GM21381 (cell line): ENCODE measurements at regions not wholly inside any gene's neighbourhood (a gene's known extent, or its start where the extent isn't known, plus 50 kb on each side); places are given as distances from the start of the nearest gene placed in this dataset.
"Not testable (repeated sequence)": the region's sequence is repeated elsewhere in the genome, so short reads cannot be mapped to it uniquely, and the experiment has no call there.

Source experiments
- ATAC-seq: cut with Tn5 transposase; IDR thresholded peaks from one replicate; pipeline ENCODE4 v1.9.1; 2021; ENCODE audit warnings: mild to moderate bottlenecking, moderate library complexity; ENCODE audit not compliant: unreplicated experiment

DNA sequence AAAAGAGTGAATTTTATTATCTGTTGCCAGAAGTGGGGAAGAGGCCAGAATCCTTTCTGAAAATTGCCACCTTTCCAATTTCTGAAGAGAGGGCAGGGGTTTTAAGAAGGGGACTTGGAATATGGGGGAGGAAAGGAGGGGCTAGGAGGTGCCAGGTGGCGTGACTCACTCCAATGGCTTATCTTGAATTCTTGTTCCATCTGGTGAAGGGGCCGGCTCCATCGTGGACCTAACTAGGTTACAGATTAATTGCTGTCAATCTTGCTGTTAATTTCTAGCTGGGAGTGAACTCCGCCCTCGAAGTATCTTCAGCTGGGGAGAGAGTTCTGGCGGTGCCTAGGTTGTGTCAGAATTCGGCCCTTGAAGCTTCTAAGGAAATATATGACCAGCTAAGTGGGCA lies 138.7 kb downstream of the YTHDC2 start:
- no peak for ATAC-seq

DNA sequence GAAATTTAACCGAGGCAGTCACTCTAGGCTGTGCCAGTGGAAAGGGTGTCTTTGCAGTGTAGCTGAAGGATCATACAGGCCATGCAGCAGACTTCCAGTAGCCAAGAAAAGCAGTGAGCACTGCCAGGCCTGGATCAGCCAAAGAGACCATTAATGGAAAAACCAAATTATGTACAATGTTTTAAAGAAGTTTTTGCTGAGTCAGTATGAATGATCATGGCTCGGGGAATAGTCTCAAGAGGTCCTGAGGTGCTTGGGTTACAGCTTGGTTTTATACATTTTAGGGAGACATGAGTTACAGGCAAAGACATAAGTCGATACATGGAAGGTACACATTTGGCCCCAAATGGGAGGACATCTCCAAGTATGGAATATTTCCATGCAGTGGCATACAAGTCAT lies 141.3 kb downstream of the YTHDC2 start:
- no peak for ATAC-seq

GRCh38 chr5:113660206-113660605 lies 146.7 kb downstream of the YTHDC2 start:
- ATAC-seq = no peak

DNA sequence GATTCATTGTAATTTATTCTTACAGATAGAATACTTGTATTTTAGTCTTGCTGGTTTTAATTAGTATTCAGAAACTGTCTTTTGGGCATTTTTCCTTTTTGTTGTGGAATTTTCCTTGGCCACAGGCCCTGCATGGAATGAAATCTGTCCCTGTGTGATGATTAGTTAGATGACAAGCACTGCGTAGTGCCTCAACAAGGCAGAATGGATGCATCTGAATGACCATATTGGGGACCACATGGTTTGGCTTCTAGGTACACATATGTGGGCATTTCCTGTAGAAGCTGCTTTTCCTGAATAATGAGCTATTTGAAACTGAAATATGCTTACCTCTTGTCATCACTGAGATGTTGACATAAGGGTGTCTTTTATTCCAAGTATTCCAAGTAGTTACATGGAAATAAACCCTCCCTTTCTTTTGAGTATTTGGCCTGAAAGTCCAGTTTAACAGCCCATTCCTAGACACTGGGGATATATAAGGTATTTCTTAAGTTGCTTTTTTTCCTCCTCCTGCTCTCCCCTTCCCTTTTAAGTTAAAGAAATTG lies 147.3 kb downstream of the YTHDC2 start:
- ATAC-seq = no peak

DNA sequence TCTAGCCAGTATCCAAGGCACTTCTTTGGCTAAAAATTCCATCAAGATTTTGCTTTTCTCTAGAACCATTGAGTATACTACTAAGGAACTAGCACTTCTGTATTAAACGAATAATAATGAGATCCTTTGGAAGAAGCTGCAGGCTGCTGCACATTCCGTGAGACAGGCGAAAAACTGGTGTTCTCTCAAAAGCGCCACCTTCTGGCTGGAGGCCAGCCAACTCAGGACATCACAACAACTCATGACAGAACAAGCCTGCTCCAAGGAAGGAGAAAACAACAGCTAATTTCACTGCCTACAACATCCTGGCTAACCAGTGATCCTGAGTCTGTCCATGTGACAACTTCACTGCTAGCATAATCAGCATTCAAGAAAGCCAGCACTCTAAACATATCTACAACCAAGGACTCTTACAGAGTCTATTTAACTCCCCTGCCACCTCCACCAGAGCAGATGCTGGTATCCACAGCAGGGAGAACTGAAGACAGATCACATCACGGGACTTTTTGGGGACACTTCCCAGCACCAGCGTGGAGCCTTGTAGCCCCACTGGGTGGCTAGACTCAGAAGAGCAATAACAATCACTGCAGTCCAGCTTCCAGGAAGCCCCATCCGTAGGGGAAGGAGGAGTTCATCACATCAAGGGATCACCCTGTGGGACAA lies 150.5 kb downstream of the YTHDC2 start:
- ATAC-seq = no peak

DNA sequence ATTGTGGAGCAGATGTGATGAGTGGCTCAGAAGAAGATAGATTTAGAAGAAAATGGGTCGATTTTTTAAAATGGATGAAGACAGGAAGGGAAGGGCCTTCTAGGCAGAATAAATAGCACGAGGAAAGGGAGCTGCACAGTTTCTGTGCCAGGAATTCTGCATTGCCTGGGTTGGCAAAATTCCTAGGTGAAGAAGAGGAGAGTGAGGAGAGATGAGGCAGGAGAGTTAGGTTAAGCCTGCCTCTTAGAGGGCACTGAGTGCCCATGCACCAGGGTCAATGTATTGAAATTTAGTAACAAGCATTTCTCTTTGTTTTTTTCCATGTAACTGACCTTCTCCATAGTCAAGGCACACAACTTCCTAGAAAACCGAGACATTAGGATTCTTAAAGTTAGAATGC lies 159.5 kb downstream of the YTHDC2 start:
- no peak for ATAC-seq

GRCh38 chr5:113675166-113675565 lies 161.7 kb downstream of the YTHDC2 start:
- no peak for ATAC-seq

DNA sequence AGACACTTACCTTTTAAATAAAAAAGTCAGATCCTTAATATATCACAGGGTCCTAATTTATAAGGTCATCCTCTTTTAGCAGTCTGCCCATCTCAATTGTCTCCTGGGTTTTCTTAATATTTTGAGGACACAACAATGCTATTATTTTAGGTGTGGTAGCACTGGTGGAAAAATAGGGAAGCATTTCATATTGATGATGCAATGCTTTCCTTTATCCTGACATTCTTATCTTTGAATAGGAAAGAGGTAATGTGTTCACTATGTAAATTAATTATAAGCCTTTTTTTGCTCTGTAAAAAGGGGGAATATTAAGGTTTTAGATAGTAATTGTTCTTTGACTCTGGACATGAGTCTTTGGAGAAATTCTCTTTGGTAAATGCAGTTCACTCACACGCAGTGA lies 164.7 kb downstream of the YTHDC2 start:
- ATAC-seq = no peak

GRCh38 chr5:113678924-113679575 lies 165.6 kb downstream of the YTHDC2 start:
- ATAC-seq = no peak

DNA sequence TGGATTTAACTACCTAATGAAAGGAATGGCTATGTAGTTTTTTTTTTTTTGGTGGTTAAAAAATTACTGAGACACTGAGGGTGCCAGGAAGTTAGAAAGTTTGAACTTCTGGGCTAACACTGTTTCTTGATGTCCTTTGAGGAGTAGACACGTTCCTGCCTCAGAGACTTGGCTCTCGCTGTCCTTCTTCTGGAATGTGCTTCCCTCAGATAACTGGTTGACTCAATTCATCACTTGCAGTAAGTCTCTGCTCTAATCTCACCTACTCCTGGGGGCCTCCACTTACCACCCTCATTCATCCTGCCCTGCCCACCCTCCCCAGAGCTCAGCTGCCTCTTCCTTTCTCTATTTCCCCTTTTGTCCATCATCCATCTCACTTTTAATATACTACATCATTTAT lies 167.0 kb downstream of the YTHDC2 start:
- ATAC-seq = no peak

DNA sequence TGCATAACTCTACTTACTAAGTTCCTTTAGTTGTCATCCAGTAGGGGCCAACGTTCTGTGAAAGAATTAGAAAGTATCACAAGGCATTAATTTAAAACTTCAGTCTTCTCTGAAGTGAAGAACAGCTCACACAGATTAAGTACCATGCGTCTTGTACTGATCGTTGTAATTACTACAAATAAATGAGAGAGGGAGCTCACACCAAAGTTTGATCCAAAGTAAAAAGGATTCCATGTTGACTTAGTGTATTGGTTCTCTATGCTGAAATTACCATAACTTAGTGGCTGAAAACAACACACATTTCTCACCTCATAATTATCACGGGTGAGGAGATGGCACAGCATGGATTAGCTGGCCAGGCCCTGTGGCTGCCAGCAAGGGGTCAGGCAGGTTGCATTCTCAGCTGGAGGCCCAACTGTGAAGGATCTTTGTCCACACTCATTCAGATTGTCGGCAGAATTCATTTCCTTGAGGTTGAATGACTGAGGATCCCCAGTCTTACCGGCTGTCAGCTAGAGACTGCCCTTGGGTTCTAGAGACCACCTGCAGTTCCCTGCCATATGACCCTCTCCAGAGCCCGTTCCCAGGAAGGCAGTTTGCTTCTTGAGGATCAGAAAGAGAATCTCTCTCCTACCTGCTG lies 169.1 kb downstream of the YTHDC2 start:
- ATAC-seq = no peak

DNA sequence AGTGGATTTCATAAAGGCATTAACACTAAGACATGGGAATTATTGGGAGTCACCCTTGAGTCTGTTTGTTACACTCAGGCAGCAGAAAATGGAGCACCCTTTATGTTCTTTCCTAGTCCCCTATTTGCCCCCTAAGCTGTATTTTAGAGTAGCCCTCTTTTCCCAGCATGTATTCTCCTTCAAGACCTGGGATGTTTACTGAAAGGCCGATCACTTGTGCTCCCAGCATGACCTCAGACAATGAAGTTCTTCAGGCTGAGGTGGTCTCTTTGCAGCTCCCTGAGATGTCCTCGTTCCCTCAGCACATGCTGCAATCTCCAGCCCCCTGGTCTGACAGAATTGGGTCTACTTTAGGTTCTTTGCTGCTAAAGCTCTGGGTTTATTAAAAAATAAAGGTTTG lies 169.7 kb downstream of the YTHDC2 start:
- no peak for ATAC-seq

DNA sequence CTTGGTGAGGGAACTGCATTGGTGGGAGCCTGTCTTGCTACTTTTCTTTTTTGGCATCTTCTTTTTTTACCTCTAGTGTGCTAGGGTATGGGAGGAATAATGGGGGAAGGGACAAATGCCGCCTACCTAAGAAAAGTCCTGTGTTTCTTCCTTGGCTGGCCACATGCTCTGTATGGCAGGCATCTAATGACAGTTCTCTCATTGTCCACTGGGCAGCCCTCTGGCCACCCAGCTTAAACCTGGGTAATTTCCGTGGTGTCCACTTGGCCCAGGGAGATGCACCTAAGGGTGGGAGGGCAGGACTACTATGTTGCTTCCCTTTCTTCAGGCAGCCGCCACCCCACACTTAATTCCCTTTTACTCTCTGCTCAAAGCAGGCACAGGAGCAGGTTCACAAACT lies 173.1 kb downstream of the YTHDC2 start:
- no peak for ATAC-seq

- no peak for ATAC-seq
These were observed 176.2 kb downstream of the YTHDC2 start for GRCh38 chr5:113689647-113690046.

- no peak for ATAC-seq
These were observed 179.0 kb downstream of the YTHDC2 start for GRCh38 chr5:113692466-113692865.

DNA sequence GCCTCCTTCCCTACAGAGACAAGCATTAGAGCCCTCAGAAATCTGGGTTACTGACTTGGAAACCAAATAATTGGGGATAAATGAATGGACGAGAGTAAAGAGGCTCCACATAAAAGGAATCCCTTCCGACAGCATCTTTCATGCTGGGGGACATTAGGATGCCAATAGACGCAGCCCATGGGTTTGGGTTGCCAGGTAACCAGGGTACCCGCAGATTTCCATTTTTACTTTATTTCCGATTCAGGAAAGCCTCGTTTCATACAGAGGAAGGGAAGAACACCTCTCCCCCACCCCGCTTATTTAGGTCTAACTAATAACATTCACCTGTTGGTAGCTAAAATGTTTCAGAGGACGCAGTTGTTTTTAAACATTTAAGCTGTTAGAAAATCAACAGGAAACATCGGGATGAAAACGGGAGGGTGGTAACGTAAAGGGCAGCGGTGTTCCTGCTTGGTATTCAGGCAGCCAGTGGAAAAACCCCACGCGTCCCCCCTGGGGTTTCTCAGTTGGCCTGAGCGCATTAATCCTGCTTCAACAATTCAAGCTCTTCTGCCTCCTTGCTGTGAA lies 179.5 kb downstream of the YTHDC2 start:
- ATAC-seq = no peak

DNA sequence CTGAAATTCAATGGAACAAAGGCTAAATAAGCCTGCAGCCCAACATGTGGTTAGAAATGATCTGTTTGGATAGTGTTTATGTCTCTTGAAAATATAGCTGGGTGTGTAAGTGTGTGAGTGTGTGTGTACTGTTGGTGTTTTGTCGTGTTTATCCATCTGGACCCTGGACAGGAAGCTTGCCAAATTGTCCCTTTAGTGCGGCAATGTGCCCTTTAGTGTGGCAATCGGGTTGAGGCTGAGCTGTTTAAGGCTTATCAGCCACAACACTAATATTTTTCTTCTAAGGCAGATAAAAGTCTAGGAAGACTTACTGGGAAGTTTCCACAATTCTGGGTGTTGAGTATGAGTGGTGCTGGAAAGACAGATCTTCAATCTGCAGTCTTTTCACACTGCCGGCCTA lies 180.2 kb downstream of the YTHDC2 start:
- ATAC-seq = no peak

DNA sequence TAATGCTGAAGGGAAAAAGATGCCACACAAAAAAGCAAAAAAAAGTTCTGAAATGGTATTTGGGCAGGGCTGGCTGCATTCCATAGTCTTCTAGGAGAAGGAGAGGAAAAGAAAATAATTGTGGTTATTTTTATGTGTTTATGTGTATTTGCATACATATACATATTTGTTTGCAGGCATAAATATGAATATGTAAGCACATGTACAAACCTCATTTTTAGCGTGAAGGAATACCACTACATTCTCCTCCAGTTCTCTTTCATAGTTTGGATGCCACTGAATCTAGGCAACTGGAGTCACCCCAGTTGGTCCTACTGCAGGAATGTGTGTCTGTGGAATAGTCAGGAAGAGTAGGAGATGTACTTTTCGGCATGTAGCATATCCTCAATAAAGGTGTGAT lies 181.1 kb downstream of the YTHDC2 start:
- no peak for ATAC-seq

DNA sequence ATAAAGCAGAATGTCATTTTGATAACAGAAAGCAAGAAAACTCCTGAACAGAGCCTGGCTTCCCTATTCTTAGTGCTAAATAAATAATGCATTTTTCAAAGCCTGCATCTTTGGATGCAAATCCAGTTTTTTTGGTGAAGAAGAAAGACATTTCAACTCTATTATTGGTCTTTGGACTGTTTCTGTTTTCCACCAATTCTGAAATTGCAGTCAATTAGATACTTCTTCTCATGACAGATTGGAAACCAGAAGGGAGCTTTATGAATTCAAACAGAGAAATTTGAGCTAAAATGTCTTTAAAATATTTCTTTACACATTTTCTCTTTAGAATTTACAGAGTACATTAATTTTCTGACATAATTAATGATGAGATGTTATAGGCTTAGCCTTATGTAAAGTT lies 189.8 kb downstream of the YTHDC2 start:
- no peak for ATAC-seq

DNA sequence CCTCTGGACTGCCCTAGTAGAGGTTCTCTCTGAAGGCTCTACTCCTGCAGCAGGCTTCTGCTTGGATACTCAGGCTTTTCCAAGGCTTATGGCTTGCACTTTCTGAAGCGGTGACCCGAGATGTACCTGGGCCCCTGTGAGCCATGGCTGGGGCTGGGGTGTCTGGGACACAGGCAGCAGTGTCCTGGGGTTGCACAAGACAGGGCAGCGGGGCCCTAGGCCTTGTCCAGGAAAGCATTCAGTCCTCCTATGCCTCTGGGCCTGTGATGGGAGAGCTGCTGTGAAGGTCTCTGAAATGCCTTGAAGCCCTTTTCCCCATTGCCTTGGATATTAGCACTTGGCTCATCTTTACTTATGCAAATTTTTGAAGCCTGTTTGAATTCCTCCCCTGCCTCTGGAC lies 192.2 kb downstream of the YTHDC2 start:
- ATAC-seq = no peak

DNA sequence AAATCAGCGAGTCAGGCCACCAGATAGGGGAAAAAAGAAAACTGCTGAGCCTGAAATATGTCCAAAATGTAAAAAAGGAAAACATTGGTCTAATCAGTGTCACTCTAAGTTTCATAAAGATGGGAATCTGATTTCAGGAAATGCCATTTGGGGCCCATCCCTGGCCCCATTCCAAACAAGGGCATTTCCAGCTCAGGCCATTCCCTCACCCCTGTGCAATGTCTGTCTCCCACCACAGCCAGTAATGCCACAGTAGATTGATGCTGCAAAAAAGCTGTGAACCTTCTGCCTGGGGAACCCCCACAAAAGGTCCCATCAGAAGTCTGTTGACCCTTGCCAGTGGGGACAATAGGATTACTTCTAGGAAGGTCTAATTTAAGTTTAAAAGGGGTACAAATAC lies 199.6 kb downstream of the YTHDC2 start:
- ATAC-seq = no peak

DNA sequence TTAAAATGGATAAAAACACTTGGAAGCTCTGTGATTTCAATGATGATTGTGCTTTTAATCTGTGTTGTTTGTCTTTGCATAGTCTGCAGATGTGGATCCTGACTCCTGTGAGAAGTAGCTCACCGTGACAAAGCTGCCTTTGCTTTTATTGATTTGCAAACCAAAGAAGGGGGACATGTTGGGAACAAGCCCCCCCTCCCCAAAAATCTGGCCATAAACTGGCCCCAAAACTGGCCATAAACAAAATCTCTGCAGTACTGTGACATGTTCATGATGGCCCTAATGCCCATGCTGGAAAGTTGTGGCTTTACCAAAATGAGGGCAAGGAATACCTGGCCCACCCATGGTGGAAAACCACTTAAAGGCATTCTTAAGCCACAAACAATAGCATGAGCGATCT lies 202.4 kb downstream of the YTHDC2 start:
- not testable (repeated sequence) for ATAC-seq
